GM19193 (cell line): ENCODE measurements at regions not wholly inside any gene's neighbourhood (a gene's known extent, or its start where the extent isn't known, plus 50 kb on each side); places are given as distances from the start of the nearest gene placed in this dataset.

Experiments
- POLR2A ChIP-seq: IDR thresholded peaks from 4 replicates; pipeline ENCODE4 v1.6.1; 2011; ENCODE audit not compliant: insufficient read depth, insufficient read length; ENCODE audit errors: extremely low read depth

- no peak for TF ChIP-seq POLR2A
Observed at GRCh38 chr12:125249066-125249824, 184.0 kb downstream of the AACS start.

- TF ChIP-seq POLR2A: no peak
Observed at GRCh38 chr12:125249932-125250331, 184.7 kb downstream of the AACS start.

- no peak for TF ChIP-seq POLR2A
Observed at GRCh38 chr12:125254236-125254635, 189.0 kb downstream of the AACS start.

GRCh38 chr12:125254856-125255255 lies 189.6 kb downstream of the AACS start:
- TF ChIP-seq POLR2A: no peak

GRCh38 chr12:125255935-125256633 lies 190.8 kb downstream of the AACS start:
- TF ChIP-seq POLR2A: no peak

GRCh38 chr12:125256634-125256936 lies 191.3 kb downstream of the AACS start:
- no peak for TF ChIP-seq POLR2A

GRCh38 chr12:125259178-125259867 lies 194.1 kb downstream of the AACS start:
- no peak for TF ChIP-seq POLR2A

- TF ChIP-seq POLR2A: no peak
Observed at GRCh38 chr12:125262851-125263250, 197.6 kb downstream of the AACS start.

- TF ChIP-seq POLR2A: no peak
Observed at GRCh38 chr12:125263385-125263784, 198.2 kb downstream of the AACS start.

GRCh38 chr12:125267114-125267513 lies 201.9 kb downstream of the AACS start:
- no peak for TF ChIP-seq POLR2A

- TF ChIP-seq POLR2A: no peak
Observed at GRCh38 chr12:125269276-125269675, 204.0 kb downstream of the AACS start.

GRCh38 chr12:125271892-125272291 lies 206.7 kb downstream of the AACS start:
- TF ChIP-seq POLR2A: no peak

- TF ChIP-seq POLR2A: no peak
Observed at GRCh38 chr12:125272383-125272933, 207.2 kb downstream of the AACS start.

GRCh38 chr12:125276567-125276966 lies 211.3 kb downstream of the AACS start:
- no peak for TF ChIP-seq POLR2A

- no peak for TF ChIP-seq POLR2A
Observed at GRCh38 chr12:125280482-125281377, 215.5 kb downstream of the AACS start.

- no peak for TF ChIP-seq POLR2A
Observed at GRCh38 chr12:125282921-125283320, 217.7 kb downstream of the AACS start.
